Fibroblast of mammary gland (primary cell): ENCODE measurements at regions not wholly inside any gene's neighbourhood (a gene's known extent, or its start where the extent isn't known, plus 50 kb on each side); places are given as distances from the start of the nearest gene placed in this dataset.

ENCODE experiments used
- DNase-seq: peaks from one replicate; pipeline ENCODE4 v3.0.0-alpha.2; 2010; ENCODE audit warnings: low read depth
- H3K4me3 ChIP-seq: 2 replicates; pipeline ENCODE4 v1.5.1; 2011; ENCODE audit warnings: low read depth, mild to moderate bottlenecking, low read length, moderate library complexity; ENCODE audit not compliant: control insufficient read depth
- CTCF ChIP-seq: conservative IDR thresholded peaks from 2 replicates; pipeline ENCODE4 v1.5.1; 2011; ENCODE audit warnings: low read depth, low read length, inconsistent platforms; ENCODE audit not compliant: control insufficient read depth, insufficient read depth

- no peak for TF ChIP-seq CTCF
- no peak overlapping the region for H3K4me3 ChIP-seq
- no peak for DNase-seq
Observed at GRCh38 chr15:96403071-96403470, 72.6 kb downstream of the NR2F2 start.

GRCh38 chr15:96403932-96404331 is 73.4 kb downstream of the NR2F2 start:
- no peak overlapping the region for H3K4me3 ChIP-seq
- DNase-seq, result no peak
- TF ChIP-seq CTCF, result no peak

- no peak overlapping the region for H3K4me3 ChIP-seq
- DNase-seq, result no peak
- TF ChIP-seq CTCF, result no peak
Observed at GRCh38 chr15:96404560-96404959, 74.1 kb downstream of the NR2F2 start.

DNA sequence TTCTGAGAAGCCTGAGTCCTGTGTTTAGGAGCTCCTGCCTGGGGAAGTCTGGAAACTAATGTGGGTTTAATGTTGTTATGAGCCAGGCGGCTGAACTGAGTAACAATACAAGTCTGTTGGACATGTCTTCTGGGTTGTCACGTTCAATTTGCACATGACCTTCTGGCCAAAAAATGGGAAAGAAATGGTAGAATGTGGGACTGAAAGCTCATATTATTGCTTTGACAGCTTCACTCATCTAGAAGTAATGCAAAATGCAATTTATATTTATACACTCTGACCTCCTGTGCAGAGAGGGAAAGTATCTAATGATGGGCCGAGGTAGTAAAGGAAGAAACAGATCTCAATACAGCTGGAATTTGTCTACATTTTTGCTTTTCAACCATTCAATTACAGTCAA is 75.8 kb downstream of the NR2F2 start:
- no peak for TF ChIP-seq CTCF
- DNase-seq, result no peak
- H3K4me3 ChIP-seq, result no peak overlapping the region

DNA sequence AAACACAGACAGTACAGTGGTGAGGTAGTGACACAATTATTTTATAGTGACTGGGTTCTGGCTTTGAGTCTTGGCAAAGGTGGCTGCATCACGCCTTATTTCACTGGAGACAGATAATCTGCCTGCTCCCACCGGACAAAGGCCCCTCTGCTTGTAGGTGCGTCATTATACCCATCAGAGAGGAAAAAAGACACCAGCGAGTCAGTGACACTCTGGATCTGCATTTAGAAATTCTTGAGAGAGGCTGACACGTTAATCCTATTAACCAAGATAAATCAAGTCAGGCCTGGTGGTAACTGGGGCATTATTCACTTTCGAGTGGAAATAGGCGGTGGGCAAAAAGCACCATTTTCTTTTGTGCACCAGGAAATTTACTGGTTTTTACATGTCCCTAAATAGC is 76.2 kb downstream of the NR2F2 start:
- no peak overlapping the region for H3K4me3 ChIP-seq
- no peak for TF ChIP-seq CTCF
- no peak for DNase-seq

DNA sequence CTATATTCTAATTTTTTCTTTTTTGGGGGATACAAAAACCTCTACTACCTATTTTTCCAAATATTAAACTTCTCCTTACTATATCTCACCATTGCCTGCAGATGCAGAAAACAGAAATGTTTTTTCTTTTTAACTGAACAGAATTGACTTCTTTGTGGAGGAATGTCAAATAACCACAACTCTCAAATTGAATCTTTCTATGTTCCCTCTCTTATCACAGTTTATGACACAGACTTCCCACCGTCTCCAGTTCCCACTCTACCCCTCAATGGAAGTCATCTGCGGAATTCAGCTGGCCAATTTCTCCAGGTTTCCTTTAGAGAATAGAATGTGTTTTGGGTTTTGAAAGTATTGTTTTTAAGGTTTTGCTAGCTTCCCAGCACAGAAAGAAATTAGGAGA is 77.0 kb downstream of the NR2F2 start:
- H3K4me3 ChIP-seq, result no peak overlapping the region
- no peak for TF ChIP-seq CTCF
- no peak for DNase-seq

DNA sequence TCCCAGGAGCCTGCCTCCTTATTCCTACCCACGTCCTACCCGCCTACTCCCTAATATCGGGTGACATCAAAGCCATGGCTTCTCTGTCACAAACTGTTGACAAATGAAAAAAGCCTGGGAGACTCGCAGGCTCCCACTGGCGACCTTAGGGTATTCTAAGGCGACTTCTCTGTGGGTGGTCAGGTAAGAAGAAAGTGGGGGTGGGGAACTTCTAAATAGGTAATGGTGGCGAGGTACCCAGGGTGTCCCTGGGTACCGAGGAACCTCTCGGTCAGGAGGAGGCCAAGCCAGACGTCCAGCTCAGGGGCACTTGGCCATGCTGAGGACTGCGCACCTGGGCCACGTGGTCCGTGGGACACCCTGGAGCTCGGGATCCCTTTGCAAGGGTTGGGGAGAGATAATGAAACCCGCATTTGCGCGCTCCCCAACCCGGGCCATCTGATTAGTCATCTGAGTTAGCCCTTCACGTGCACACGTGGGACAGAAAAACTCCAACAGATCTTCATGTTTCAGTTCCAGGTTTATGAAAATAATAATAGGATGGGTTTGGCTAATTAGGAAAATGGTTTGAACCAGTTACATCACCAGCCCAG is 78.2 kb downstream of the NR2F2 start:
- TF ChIP-seq CTCF, result no peak
- no peak overlapping the region for H3K4me3 ChIP-seq
- DNase-seq, result no peak
